Fibroblast of skin of right quadriceps (primary cell): ENCODE measurements at regions not wholly inside any gene's neighbourhood (a gene's known extent, or its start where the extent isn't known, plus 50 kb on each side); places are given as distances from the start of the nearest gene placed in this dataset.

Source experiments
- DNase-seq: peaks from one replicate; pipeline ENCODE4 v3.0.0-alpha.2; 2013

DNA sequence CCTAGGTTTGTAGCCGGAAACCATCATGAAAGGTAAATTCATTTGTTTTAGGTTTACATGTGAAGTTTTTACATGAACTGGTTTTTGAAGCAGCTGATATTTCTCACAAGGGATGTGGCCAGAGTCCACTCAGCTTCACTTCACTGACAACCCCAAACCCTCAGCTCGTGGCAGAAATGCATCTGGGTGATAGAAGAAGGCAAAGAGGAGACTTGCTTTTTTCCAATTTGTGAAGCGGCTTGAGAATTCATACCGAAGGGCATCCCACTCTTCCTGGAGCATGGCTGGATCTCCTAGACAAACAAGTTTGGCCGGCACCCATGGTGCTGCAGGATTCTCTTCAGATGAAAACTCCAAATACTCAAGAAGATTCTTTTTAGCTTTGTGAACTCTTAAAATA lies 392.8 kb upstream of the CNR1 start:
- no peak for DNase-seq

DNA sequence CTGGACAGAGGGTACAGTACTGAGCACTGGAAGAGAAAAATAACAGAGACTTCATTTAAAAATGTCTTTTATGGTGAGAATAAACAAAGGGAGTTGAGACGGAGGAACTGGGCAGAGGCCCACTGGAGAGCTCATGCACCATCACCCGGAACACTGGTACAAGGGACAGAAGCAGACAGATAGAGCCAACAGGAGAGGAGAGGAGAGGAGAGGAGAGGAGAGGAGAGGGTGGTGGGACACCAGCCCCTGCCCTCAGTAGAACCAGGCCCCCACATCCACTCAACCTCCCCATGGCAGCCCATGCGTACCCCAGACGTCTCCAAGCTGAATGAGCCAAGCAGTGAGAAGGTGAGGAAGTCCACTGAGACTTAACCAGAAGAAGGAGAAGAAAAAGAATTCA lies 390.5 kb upstream of the CNR1 start:
- no peak for DNase-seq

GRCh38 chr6:88548891-88549505 lies 382.9 kb upstream of the CNR1 start:
- DNase-seq = no peak

DNA sequence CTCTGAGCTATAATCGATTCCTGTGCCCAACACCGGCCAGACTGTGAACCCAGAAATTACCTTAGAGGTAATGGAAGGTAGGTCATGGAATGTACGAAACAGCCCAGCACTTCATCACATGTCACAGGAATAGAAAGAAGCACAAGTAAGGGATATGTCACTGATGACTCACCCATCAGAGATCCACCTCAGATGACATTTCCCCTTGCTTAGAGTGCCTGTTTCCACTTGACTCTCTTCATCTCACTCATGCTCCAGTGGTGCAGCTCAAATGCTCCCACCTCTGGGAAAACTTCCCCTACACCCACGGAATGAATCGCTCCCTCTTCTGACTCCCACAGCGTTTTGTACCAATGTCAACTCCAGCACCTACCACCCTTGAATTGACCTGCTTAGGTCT lies 381.6 kb upstream of the CNR1 start:
- no peak for DNase-seq

DNA sequence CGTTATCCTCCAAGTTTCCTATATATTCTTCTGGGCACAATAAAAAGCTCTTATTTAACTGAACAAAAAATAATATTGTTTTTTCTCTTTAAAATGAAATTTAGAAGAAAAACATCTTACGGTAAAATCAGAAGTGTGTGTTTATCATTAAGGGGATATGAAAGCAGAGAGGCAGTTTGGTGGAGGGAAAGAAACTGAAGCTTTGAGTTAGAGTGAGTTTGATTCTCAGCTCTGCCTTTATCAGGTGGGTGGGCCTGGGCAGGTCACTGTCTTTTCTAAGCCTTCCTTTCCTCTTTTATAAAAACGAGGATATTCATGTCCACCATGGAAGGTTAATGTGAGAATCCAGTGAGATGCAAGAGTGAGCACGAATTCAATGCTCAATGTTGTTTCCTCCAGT lies 379.8 kb upstream of the CNR1 start:
- DNase-seq = no peak

DNA sequence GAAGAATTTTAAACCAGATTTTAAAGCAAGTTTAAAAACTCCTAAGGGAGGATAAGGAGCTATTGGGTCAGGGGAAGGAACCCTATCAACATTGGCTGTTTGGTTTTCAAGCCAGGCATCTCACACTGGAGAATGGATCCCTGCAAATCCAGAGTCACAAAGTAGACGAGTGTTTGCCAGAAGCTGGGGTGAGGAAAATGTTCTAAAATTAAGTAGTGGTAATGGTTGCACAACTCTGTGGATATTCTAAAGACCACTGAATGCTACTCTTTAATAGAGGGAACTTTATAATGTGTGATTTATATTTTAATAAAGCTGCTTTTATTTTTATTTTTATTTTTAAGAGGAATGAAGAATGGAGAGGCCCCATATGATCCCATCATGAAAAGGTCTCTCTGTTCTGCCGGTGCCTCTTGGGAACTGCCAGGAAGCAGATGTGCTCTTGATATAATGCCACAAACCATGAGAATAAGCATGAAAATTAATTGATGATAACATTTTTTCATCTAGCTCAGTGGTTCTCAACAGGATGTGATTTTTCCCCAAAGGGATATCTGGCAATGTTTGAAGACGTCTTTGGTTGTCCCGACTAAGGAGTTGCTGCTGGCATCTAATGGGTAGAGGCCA lies 379.0 kb upstream of the CNR1 start:
- DNase-seq = no peak

GRCh38 chr6:88539295-88539764 lies 373.2 kb upstream of the CNR1 start:
- DNase-seq = no peak

DNA sequence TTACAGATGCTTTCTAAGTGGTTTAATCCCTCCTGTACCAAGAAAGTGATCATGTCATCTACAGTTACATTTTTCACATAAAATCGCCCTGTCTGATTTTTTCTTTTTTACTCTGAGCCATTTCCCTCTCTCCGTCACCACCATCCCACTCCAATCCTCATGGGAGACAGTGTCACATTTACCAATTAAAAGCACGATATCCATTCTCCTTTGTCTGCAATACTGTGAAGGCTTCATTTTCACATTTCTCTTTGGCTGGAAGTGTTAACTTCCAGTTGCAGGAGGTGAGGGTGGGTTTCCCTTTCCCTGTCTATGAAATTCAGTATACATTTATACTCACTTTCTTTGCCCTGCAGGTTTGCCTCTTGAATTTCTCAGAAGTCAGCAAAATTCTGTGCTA lies 372.7 kb upstream of the CNR1 start:
- DNase-seq = no peak

DNA sequence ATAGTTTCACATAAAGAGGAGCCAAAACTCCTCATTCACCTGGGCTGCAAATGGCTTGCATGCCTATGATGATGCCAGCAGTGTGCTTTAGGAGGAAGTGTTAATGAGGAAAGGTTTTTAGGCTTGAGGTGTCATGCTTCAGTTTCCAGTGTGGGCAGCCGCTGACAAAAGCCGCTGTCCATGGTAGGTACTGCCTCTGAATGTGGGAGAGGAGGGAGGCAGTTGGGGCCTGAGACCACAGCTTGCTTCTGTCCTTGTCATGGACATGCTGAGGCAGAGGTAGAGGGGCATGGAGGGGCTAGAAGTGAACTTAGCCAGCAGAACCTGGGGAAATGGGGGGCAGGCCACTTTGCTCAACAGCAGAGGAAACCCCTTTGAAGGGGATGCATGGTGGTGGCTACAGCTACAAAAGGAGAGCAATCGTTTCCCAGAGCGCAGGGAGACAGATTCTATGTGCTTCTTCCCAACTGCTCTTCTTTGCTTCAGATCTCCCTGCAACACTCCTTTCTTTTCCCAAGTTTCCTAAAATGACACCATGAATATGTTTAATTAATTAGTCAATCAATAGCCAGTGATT lies 372.1 kb upstream of the CNR1 start:
- DNase-seq = no peak

DNA sequence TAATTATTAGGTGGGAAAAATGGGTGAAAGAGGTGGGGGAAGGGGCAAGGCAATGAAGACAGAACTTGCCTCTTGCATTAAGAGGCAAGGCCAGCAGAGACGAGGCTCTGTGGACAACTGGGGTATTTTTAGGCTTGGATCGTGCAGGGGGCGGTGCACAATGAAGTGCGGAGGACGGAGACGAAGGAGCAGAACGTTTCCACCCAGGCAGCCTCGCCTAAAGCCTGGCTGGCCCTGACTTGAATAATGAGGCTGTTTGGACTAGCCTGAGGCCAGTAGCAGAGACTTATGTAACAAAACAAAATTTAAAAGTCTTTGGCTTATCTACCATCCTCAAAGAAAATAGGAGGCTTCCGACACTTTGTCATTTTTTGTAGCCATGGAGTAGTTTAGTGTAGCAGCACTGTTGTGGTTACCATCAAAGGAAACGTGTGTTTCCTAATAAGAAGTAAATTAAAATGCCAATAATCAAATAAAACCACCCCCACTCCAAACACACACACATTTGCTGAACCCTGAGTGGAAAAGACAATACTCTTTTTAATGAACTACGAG lies 370.0 kb upstream of the CNR1 start:
- DNase-seq = no peak

- no peak for DNase-seq
These were observed 369.2 kb upstream of the CNR1 start for GRCh38 chr6:88535306-88535705.

GRCh38 chr6:88532241-88532860 lies 366.2 kb upstream of the CNR1 start:
- no peak for DNase-seq

DNA sequence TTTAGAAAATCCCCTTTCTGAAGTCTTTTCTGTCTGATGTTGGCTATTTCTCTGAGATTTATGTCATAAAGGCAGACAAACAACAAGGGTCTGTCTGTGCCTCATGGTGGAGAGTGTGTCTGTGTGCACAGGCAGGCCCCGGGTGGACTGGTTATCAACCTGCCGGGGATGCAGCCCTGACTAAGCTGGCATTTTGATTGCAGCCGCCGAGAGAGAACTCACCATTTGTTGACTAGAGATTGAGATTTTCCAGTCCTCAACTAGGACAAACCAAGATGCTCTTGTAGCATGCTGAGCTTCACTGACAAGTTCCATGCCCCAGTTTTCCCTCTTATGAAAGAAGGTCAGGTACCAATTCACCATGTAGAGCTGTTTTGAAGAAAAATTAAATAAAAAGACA lies 363.6 kb upstream of the CNR1 start:
- DNase-seq = no peak

GRCh38 chr6:88520445-88520844 lies 354.3 kb upstream of the CNR1 start:
- no peak for DNase-seq

DNA sequence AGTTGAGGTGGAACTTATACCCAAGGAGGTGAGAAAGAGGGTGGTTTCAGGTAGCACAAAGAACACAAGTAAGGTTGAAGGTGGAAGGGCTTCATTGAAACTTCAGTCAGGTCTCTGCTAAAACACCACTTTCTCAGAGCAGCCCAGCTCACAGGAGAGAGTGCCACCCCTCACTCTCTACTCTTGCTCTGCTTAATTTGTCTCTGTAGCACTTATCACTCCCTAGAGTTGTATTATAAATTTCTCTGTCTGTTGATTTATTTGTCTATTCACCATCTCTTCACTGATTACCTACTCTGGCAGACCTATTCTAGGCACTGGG lies 353.8 kb upstream of the CNR1 start:
- DNase-seq = no peak

DNA sequence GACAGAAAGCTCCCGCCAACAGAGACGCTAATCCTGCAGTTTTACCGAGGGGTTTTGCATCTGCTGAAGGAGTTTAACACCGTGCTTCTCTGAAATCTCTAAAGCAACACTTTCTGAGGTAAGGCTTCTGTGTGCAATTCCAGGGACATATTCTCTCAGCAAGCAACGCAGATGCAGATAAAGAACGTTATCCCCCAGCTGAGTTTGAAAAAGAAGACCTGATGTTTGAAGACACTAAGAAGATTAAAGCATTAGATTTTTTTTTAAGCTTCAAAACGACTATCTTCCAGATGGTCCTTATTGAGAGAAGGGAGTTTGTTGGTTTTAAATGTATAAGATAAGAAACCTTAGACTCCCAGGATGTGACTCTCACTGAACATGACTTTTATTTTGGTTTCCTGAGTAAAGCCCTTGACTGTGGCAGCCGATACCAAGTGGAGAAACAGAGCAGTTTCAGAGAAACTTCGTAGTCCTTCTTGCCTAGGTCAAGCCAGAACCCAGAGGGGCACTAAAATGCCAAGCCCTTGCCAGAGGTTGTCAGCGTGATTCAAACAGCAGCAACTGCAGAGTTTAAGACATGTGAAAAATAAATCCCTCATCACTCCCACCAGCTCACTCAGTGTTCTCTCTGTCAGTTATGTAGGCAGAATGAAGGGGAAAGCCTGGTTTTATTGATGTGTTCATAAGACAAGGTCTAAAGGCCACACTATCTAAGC lies 353.3 kb upstream of the CNR1 start:
- no peak for DNase-seq

DNA sequence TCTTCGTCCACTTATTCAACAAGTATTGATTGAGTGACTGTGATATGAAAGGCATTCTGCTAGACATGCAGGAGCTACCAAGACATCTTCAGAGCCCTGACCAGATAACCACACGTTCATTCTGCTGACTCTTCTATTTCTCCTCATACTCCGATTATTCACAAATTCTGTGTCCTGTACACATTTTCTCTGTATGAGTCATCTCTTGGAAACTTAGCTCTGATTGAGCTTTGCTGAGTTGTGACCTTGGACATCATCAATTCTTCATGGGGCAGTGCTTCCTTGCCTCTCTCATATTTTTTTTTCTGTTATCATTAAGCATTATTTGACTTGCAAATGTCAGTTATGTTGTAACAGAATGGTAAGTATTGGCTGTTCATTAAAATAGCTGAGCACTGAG lies 351.6 kb upstream of the CNR1 start:
- no peak for DNase-seq

DNA sequence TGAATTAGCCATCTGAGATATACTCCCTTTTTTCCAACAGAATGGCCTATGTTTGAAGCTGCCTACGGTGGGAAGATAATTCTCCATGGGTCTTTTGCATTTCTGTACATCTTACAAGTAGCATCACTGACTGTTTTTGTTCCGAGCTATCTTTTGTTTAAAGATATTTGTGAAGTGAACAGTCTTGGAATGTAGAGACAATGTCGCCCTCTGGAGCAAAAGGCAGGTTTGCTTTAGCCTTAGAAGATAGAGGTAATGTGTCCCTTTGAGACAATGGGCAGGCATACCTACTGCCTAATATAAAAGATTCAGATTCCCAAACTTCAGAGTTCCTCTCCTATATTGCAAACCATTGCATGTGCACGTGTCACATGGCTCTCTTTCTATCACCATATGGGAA lies 347.8 kb upstream of the CNR1 start:
- DNase-seq = no peak

DNA sequence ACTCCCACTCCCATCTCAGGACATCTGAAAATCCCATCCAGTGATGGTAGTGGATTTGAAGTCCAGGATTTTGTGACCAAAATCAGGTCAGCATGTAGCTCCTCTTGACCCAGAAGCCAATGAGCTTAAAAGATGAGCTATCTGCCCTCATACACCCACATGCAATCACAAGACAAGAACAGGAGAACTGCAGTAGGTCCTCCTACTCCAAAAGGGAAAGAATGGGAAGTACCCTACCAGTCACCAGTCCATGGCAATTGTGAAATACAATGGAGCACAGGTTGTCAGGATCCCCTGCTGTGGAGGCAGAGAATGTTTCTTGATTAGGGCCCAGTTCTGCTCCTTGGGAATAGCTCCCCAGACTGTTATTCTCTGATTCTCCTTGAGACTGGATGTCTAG lies 347.3 kb upstream of the CNR1 start:
- no peak for DNase-seq

DNA sequence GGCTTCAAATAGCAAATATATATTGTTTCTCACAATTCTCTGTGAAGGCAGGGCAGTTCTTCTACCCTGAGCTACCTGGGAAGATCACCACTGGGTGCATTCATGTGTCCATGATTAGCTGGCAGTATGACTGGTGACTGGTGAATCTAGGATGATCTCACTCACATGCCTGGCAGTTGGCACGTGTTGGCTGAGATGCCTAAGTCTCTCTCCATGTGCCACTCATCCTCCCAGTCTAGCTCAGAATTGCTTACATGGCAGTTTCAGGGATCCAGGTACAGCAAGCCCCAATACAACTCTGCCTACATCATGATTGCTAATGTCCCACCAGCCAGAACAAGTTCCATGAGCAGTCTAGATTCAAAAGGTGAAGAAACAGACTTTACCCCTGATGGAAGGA lies 346.8 kb upstream of the CNR1 start:
- no peak for DNase-seq

DNA sequence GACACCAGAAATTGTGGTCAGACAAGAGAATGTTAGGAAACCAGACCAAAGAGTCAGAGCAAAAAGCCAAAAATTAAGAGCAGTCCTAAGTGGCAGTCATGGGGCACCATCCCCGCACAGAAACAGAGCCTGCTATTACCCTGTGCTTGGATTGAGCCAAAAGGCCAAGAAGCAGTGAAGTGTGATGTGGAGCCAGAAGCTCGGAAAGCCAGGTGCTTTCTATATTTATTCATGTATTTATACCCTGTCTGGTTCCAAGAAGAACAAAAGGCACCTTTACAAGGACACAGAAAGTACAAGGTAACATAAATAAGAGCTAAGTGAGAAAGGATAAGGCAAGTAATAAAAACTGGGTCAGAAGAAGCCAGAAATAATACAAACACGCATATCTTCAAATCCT lies 336.2 kb upstream of the CNR1 start:
- DNase-seq = no peak

GRCh38 chr6:88499845-88500699 lies 333.9 kb upstream of the CNR1 start:
- DNase-seq = no peak

DNA sequence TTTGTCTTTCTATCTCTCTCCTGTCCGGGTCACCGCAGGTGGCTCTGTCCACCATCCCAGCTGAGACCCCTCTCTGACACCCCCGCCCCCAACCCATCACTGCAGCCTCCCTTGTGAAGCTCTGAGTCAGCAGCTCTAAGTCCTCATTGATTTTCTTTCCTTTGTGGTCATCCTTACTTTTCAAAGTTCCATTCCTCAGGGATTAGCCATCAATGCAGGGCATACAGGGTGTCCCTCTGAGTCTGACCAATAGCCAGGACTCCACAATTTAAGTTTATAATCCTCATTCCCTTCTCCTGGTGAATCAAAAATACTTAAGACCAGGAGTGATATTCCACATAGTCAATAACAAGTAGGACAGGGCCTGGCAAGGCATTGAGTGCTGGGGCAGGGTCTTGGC lies 333.3 kb upstream of the CNR1 start:
- DNase-seq = no peak
